ENCODE measurements at regions not wholly inside any gene's neighbourhood (a gene's known extent, or its start where the extent isn't known, plus 50 kb on each side); places are given as distances from the start of the nearest gene placed in this dataset.

DNA sequence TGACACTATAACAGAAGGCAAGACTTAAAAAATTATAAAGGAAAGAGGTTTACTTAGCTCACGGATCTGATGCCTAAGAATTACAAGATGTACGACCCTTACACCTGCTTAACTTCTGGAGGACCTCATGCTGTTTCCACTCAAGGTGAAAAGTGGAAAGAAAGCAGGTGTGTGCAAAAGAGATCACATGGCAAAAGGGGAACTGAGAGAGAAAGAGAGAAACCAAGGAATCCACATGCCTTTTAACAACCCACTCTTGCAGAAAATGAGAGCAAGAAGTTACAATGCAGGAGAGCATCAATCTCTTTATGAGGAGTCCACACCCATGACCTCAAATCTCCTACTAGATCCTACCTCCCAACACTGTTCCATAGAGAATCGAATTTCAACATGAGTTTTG, 2382.2 kb downstream of the TP53TG3F start:
- no peak for DNase-seq (ENCODE audit: low spot score)

- no peak for DNase-seq (ENCODE audit: low spot score)
These were observed 2402.8 kb downstream of the TP53TG3F start for GRCh38 chr16:35862242-35862641.

GRCh38 chr16:35868630-35869029, 2409.2 kb downstream of the TP53TG3F start:
- DNase-seq (ENCODE audit: low spot score), result no peak

- DNase-seq (ENCODE audit: low spot score), result no peak
These were observed 2414.1 kb downstream of the TP53TG3F start for GRCh38 chr16:35873472-35873871.

- DNase-seq (ENCODE audit: low spot score), result no peak
These were observed 2422.2 kb downstream of the TP53TG3F start for GRCh38 chr16:35881654-35882053.

- DNase-seq (ENCODE audit: low spot score), result no peak
These were observed 2447.0 kb downstream of the TP53TG3F start for GRCh38 chr16:35906440-35906839.

DNA sequence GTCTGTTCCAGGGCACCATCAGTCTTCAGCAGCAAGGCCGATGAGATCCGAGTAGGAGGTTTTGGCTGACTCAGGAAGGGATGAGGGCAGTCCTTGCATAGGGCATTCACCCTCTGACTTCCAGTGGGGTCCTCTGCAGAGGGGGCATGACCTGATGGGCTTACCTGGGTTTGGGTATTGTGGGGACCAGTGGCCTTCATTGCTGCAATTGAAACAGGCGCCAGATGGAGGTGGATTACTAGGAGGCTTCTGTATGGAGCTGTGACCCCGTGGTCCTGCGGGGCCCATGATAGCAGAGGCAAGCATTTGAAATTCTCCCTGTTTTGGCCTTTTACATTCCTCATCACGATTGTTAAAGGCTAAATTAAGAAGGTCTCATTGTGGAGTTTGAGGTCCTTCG, 2448.7 kb downstream of the TP53TG3F start:
- DNase-seq (ENCODE audit: low spot score), result no peak

- no peak for DNase-seq (ENCODE audit: low spot score)
These were observed 2449.5 kb downstream of the TP53TG3F start for GRCh38 chr16:35908942-35909341.

DNA sequence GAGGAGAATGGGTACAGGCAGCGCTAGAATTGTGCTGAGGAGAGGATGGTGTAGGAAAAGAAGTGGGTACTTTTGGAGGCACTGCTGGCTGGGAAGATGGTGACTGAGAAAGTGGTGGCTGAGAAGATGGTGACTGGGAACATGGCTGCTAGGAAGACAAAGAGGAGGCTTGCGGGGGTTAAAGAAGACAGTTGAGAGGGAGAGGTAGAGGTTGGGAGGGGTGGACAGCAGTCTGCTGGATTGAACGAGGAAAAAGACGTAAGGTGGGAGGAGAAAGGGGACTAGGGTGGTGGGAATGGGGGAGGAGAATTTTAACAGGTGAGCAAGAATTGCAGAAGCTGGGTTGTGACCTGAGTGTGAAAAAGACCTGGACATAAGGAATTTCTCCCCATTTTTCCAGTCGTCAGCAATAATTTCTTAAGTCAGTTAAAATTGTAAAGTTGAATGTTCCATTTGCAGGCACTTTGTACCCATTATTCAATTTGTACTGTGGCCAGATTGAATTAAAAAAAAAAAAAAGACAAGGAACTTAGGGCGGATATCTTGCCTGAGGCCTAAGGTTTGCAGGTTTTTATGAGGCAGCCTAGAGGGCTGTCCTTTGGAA, 2450.0 kb downstream of the TP53TG3F start:
- DNase-seq (ENCODE audit: low spot score), result no peak

DNA sequence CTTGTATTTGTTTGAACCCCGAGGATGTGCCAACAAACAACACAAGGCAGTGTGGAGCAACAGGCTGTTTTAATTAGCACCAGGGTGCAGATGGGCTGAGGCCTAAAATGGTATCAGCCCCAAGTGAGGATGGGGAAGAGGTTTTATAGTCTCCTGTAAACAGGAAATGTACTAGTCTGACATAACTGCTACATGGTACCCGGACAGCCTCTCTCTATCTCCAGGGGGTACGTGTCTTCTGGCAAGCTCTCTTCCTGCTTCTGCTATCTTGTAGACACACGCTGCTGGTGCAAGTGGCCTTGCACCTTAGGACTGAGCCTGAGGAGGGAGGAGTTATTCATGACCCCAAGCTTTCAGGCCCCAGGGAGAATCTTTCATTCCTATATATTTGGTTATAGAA, 2451.0 kb downstream of the TP53TG3F start:
- DNase-seq (ENCODE audit: low spot score), result no peak

DNA sequence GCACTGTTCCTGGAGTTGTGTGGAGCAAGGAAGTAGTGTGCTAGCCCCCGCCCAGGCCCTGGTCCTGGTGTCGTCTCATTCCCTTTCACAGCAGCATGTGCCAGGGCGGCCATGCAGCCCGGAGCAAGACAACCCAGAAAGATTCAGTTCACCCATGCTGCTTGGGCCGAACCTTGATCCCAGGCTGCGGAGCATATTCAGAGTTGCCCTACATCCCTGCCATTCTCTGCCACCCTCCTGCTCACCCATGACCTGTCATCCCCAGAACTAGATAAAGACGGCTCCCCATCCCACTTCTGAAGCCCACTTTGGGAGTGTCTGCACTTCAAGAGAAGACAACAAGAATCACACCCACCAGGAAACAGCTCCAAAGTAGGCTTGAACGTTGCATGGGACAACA, 2452.5 kb downstream of the TP53TG3F start:
- no peak for DNase-seq (ENCODE audit: low spot score)

DNA sequence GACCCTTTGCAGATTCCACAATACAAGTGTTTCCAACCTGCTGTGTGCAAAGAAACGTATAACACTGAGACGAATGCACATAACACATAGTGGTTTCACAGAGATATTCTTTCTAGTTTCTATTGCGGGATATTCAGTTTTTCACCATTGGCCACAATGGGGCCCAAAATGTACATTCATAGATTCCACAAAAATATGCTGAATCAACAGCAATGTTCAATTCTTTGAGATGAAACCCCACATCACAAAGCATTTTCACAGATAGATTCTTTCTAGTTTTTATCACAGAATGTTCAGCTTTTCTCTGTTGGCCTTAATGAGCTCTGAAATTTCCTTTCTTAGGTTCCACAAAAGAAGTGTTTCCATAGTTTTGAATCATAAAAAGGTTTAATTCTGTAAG, 2472.3 kb downstream of the TP53TG3F start:
- no peak for DNase-seq (ENCODE audit: low spot score)

All from H4 (cell line).